ENCODE measurements at regions not wholly inside any gene's neighbourhood (a gene's known extent, or its start where the extent isn't known, plus 50 kb on each side); places are given as distances from the start of the nearest gene placed in this dataset.

- no peak for TF ChIP-seq CTCF (IDR thresholded peaks at IDR 0.05)
- TF ChIP-seq POLR2A (IDR thresholded peaks at IDR 0.05), result no peak
These were observed 62.4 kb upstream of the NPHP3 start for GRCh38 chr3:132784502-132785025.

Measured in lower leg skin (tissue), 3 donors.